ENCODE measurements at regions not wholly inside any gene's neighbourhood (a gene's known extent, or its start where the extent isn't known, plus 50 kb on each side); places are given as distances from the start of the nearest gene placed in this dataset.

DNA sequence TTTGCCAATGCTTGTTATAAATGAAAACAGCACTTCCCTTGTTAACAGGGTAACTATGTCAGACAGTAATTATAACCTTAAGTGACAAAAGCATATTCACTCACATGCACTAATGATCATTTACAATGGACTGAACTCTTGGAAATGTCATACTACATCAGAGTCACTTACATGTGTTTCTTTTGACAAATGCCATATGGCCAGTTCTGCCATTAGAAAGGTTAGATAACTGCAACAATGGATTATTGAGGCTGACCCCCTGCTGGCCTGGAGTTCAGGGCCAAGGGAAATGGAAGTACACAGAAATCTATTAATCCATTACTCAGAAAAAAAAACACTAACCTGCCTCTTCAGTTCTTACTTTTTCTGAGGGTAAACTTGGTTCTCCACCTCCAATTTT is 313.4 kb downstream of the CNTN3 start:
- no peaks in the 10 kb centered on the region for H3K9me3 Mint-ChIP-seq
- no peaks in the 10 kb centered on the region for H3K9me3 ChIP-seq (ENCODE audit: control insufficient read depth, low read depth, low read length)
- no peak overlapping the region for H2BK12ac ChIP-seq (ENCODE audit: insufficient read length, low read depth, low read length)
- no peak overlapping the region for H3K23ac ChIP-seq (ENCODE audit: insufficient read length, low read depth, low read length)
- H3K27ac ChIP-seq (ENCODE audit: insufficient read length, low read depth, low read length), result no peak overlapping the region
- H3K14ac ChIP-seq (ENCODE audit: insufficient read depth, low read length), result no peak overlapping the region
- no peak overlapping the region for H3K4me3 Mint-ChIP-seq
- no peaks in the 10 kb centered on the region for H3K27me3 Mint-ChIP-seq (ENCODE audit: low read depth)
- no peaks in the 10 kb centered on the region for H3K79me2 ChIP-seq (ENCODE audit: insufficient read depth, low read length)
- no peaks in the 10 kb centered on the region for H3K23me2 ChIP-seq (ENCODE audit: insufficient read length, low read depth, low read length, poor library complexity, severe bottlenecking)
- no peaks in the 10 kb centered on the region for H3K27me3 ChIP-seq (ENCODE audit: insufficient read depth, low read length)
- no peak overlapping the region for H3K56ac ChIP-seq (ENCODE audit: insufficient read length, low read depth, low read length)
- no peak for DNase-seq
- H3K4me1 Mint-ChIP-seq, result peaks cover 9 to 11% of the 10 kb centered on the region in 2 experiments
- no peak overlapping the region for H2BK120ac ChIP-seq (ENCODE audit: low read depth, low read length, poor library complexity, severe bottlenecking)
- H4K5ac ChIP-seq (ENCODE audit: insufficient read length, low read depth, low read length), result no peak overlapping the region
- no peaks in the 10 kb centered on the region for H3K79me1 ChIP-seq (ENCODE audit: insufficient read depth, low read depth, low read length, poor library complexity, severe bottlenecking)
- TF ChIP-seq CTCF (conservative IDR thresholded peaks at IDR 0.05), result no peak
- no peak overlapping the region for H4K91ac ChIP-seq (ENCODE audit: insufficient read length, low read depth, low read length)
- H2BK5ac ChIP-seq (ENCODE audit: insufficient read length, low read length), result no peak overlapping the region
- no peak overlapping the region for H2BK20ac ChIP-seq (ENCODE audit: low read depth, low read length, poor library complexity, severe bottlenecking)
- no peak overlapping the region for H3K9ac ChIP-seq (ENCODE audit: extremely low read depth, insufficient read length, low read length)
- no peaks in the 10 kb centered on the region; a peak in 1 of 7 replicates for H3K36me3 Mint-ChIP-seq (ENCODE audit: insufficient read depth in 1 of 3, low read depth in 3 of 3)
- H3K18ac ChIP-seq (ENCODE audit: insufficient read length, low read depth, low read length), result no peak overlapping the region
- no peak overlapping the region for H3T11ph ChIP-seq (ENCODE audit: low read length)
- H3K4me2 ChIP-seq (ENCODE audit: insufficient read depth, insufficient read length, low read length), result no peak overlapping the region
- H4K8ac ChIP-seq (replicated peaks; ENCODE audit: insufficient read length, low read depth, low read length), result no peak overlapping the region
- H3K4ac ChIP-seq (ENCODE audit: low read depth, low read length), result no peak overlapping the region
- H2BK15ac ChIP-seq (ENCODE audit: low read depth, low read length), result no peak overlapping the region
- no peak overlapping the region for H2AK5ac ChIP-seq (ENCODE audit: insufficient read length, low read length)
- no peak overlapping the region for H3K27ac Mint-ChIP-seq
- no peaks in the 10 kb centered on the region for H3K4me1 ChIP-seq (ENCODE audit: insufficient read depth, low read length)
- H2AFZ ChIP-seq (ENCODE audit: low read length), result no peak overlapping the region
- no peaks in the 10 kb centered on the region for H4K20me1 ChIP-seq (ENCODE audit: control insufficient read depth, insufficient read depth, insufficient read length)

All from H9 (cell line).